H1 (cell line): ENCODE measurements at regions not wholly inside any gene's neighbourhood (a gene's known extent, or its start where the extent isn't known, plus 50 kb on each side); places are given as distances from the start of the nearest gene placed in this dataset.

Source experiments
- CTCF ChIP-seq, 3 experiments: IDR thresholded peaks; 1 replicate in 2 of 3; 2 replicates in 1 of 3; pipeline versions ENCODE4 v1.5.1 to v1.6.1; 2011; ENCODE audit warnings: low read length in 3 of 3, mild to moderate bottlenecking in 3 of 3, inconsistent platforms in 2 of 3, low read depth in 1 of 3, moderate library complexity in 1 of 3; ENCODE audit not compliant: insufficient read depth in 1 of 3; ENCODE audit errors: control extremely low read depth in 1 of 3
- EZH2 ChIP-seq: fragments of 200-600 bp; sonication (generic); IDR thresholded peaks from 2 replicates; pipeline ENCODE4 v1.7.1; 2012; ENCODE audit warnings: low read depth, mild to moderate bottlenecking, moderate library complexity, low read length, inconsistent platforms; ENCODE audit not compliant: severe bottlenecking

GRCh38 chr5:3852161-3852916 is 256.7 kb downstream of the IRX1 start (continued):
- TF ChIP-seq EZH2: no peak
- no peak for TF ChIP-seq CTCF (IDR thresholded peaks at IDR 0.05; ENCODE audit: control extremely low read depth in 1 of 3, insufficient read depth in 1 of 3, low read depth in 1 of 3, low read length in 3 of 3)
